ENCODE measurements at regions not wholly inside any gene's neighbourhood (a gene's known extent, or its start where the extent isn't known, plus 50 kb on each side); places are given as distances from the start of the nearest gene placed in this dataset.
A peak's percentile ranks its signal among the peaks of the same experiment; 100 is the strongest.
"Not testable (repeated sequence)": the region's sequence is repeated elsewhere in the genome, so short reads cannot be mapped to it uniquely, and the experiment has no call there.

GRCh38 chr7:54904130-54904529 lies 114.7 kb upstream of the EGFR start:
- DNase-seq: no peak

- DNase-seq: no peak
These were observed 113.8 kb upstream of the EGFR start for GRCh38 chr7:54904986-54905385.

GRCh38 chr7:54906963-54907362 lies 111.9 kb upstream of the EGFR start:
- no peak for DNase-seq

GRCh38 chr7:54907981-54908380 lies 110.8 kb upstream of the EGFR start:
- DNase-seq: no peak

- no peak for DNase-seq
These were observed 109.9 kb upstream of the EGFR start for GRCh38 chr7:54908760-54909438.

- DNase-seq: no peak
These were observed 102.8 kb upstream of the EGFR start for GRCh38 chr7:54915870-54916598.

GRCh38 chr7:54917613-54918391 lies 101.0 kb upstream of the EGFR start:
- DNase-seq: no peak

GRCh38 chr7:54921116-54921515 lies 97.7 kb upstream of the EGFR start:
- DNase-seq: no peak

- DNase-seq: no peak
These were observed 87.3 kb upstream of the EGFR start for GRCh38 chr7:54931532-54931931.

GRCh38 chr7:54932818-54933543 lies 85.8 kb upstream of the EGFR start:
- DNase-seq: peak; percentile 61

GRCh38 chr7:54933643-54934042 lies 85.2 kb upstream of the EGFR start:
- no peak for DNase-seq

- DNase-seq: no peak
These were observed 78.1 kb upstream of the EGFR start for GRCh38 chr7:54940748-54941147.

GRCh38 chr7:54944179-54944578 lies 74.6 kb upstream of the EGFR start:
- DNase-seq: no peak

GRCh38 chr7:54946271-54946670 lies 72.5 kb upstream of the EGFR start:
- DNase-seq: no peak

GRCh38 chr7:54946764-54947163 lies 72.1 kb upstream of the EGFR start:
- no peak for DNase-seq

- no peak for DNase-seq
These were observed 71.6 kb upstream of the EGFR start for GRCh38 chr7:54947266-54947665.

GRCh38 chr7:54949514-54949913 lies 69.3 kb upstream of the EGFR start:
- not testable (repeated sequence) for DNase-seq

- no peak for DNase-seq
These were observed 63.5 kb upstream of the EGFR start for GRCh38 chr7:54955296-54955695.

- DNase-seq: no peak
These were observed 63.0 kb upstream of the EGFR start for GRCh38 chr7:54955696-54956420.

GRCh38 chr7:54956865-54957264 lies 62.0 kb upstream of the EGFR start:
- no peak for DNase-seq

- no peak for DNase-seq
These were observed 58.3 kb upstream of the EGFR start for GRCh38 chr7:54960517-54960916.

- DNase-seq: no peak
These were observed 57.4 kb upstream of the EGFR start for GRCh38 chr7:54961391-54961790.

- DNase-seq: no peak
These were observed 55.7 kb upstream of the EGFR start for GRCh38 chr7:54963155-54963554.

All from NCI-H2171 (cell line).